ACC112 (cell line): ENCODE measurements at regions not wholly inside any gene's neighbourhood (a gene's known extent, or its start where the extent isn't known, plus 50 kb on each side); places are given as distances from the start of the nearest gene placed in this dataset.

Experiments used
- H2AFZ ChIP-seq: fragments of 200-600 bp; sonication (generic); one replicate; pipeline ENCODE4 v1.6.0; 2017; ENCODE audit warnings: antibody characterized with exemption, low read length; ENCODE audit not compliant: unreplicated experiment
- H3K27ac ChIP-seq: fragments of 200-600 bp; sonication (generic); 2 replicates; pipeline ENCODE4 v1.5.1; 2014; ENCODE audit warnings: low read depth, mild to moderate bottlenecking, antibody characterized with exemption, low read length, moderate library complexity
- H3K27me3 ChIP-seq: fragments of 200-600 bp; sonication (generic); 2 replicates; pipeline ENCODE4 v1.6.1; 2014; ENCODE audit warnings: mild to moderate bottlenecking, antibody characterized with exemption, low read length, moderate library complexity, mixed read lengths; ENCODE audit not compliant: insufficient read depth
- H3K36me3 ChIP-seq: fragments of 200-600 bp; sonication (generic); 2 replicates; pipeline ENCODE4 v1.6.1; 2016; ENCODE audit warnings: mild to moderate bottlenecking, antibody characterized with exemption, low read length, moderate library complexity, mixed read lengths; ENCODE audit not compliant: insufficient read depth
- H3K4me1 ChIP-seq: fragments of 200-600 bp; sonication (generic); one replicate; pipeline ENCODE4 v1.6.1; 2016; ENCODE audit warnings: low read length, mixed read lengths; ENCODE audit not compliant: insufficient read depth, unreplicated experiment, control insufficient read depth
- H3K4me3 ChIP-seq: fragments of 200-600 bp; sonication (generic); 2 replicates; pipeline ENCODE4 v1.5.1; 2014; ENCODE audit warnings: mild to moderate bottlenecking, low read depth, low read length
- H3K79me2 ChIP-seq: fragments of 200-600 bp; sonication (generic); one replicate; pipeline ENCODE4 v1.6.0; 2016; ENCODE audit warnings: low read length; ENCODE audit not compliant: control insufficient read depth, unreplicated experiment, insufficient read depth

GRCh38 chr13:42389041-42389440 is 117.1 kb downstream of the AKAP11 start:
- H3K27ac ChIP-seq: no peak overlapping the region
- H3K4me1 ChIP-seq: no peaks in the 10 kb centered on the region
- H3K4me3 ChIP-seq: no peak overlapping the region
- H3K79me2 ChIP-seq: no peaks in the 10 kb centered on the region
- H3K27me3 ChIP-seq: no peaks in the 10 kb centered on the region
- H2AFZ ChIP-seq: no peak overlapping the region
- H3K36me3 ChIP-seq: no peaks in the 10 kb centered on the region

GRCh38 chr13:42392180-42392579 is 120.2 kb downstream of the AKAP11 start:
- H3K36me3 ChIP-seq: no peaks in the 10 kb centered on the region
- H2AFZ ChIP-seq: no peak overlapping the region
- H3K27me3 ChIP-seq: no peaks in the 10 kb centered on the region
- H3K27ac ChIP-seq: no peak overlapping the region
- no peaks in the 10 kb centered on the region for H3K79me2 ChIP-seq
- H3K4me1 ChIP-seq: no peaks in the 10 kb centered on the region
- H3K4me3 ChIP-seq: no peak overlapping the region

GRCh38 chr13:42392716-42393572 is 121.0 kb downstream of the AKAP11 start:
- no peak overlapping the region for H3K4me3 ChIP-seq
- no peaks in the 10 kb centered on the region for H3K79me2 ChIP-seq
- H3K27me3 ChIP-seq: no peaks in the 10 kb centered on the region
- H3K36me3 ChIP-seq: no peaks in the 10 kb centered on the region
- H3K27ac ChIP-seq: no peak overlapping the region
- H2AFZ ChIP-seq: no peak overlapping the region
- H3K4me1 ChIP-seq: no peaks in the 10 kb centered on the region

- Histone ChIP-seq H3K79me2 (no peaks in the 10 kb centered on the region), H3K27ac (no peak overlapping the region), H3K4me1 (no peaks in the 10 kb centered on the region), H3K4me3 (no peak overlapping the region), H3K36me3 (no peaks in the 10 kb centered on the region), H3K27me3 (no peaks in the 10 kb centered on the region), H2AFZ (no peak overlapping the region)
Observed at GRCh38 chr13:42393573-42394360, 121.8 kb downstream of the AKAP11 start.

- no peaks in the 10 kb centered on the region for H3K79me2 ChIP-seq
- no peak overlapping the region for H2AFZ ChIP-seq
- no peaks in the 10 kb centered on the region for H3K27me3 ChIP-seq
- H3K27ac ChIP-seq: no peak overlapping the region
- H3K4me3 ChIP-seq: no peak overlapping the region
- no peaks in the 10 kb centered on the region for H3K4me1 ChIP-seq
- no peaks in the 10 kb centered on the region for H3K36me3 ChIP-seq
Observed at GRCh38 chr13:42394361-42394708, 122.4 kb downstream of the AKAP11 start.

- Histone ChIP-seq H3K4me3 (no peak overlapping the region), H3K36me3 (no peaks in the 10 kb centered on the region), H3K4me1 (no peaks in the 10 kb centered on the region), H2AFZ (no peak overlapping the region), H3K79me2 (no peaks in the 10 kb centered on the region), H3K27ac (no peak overlapping the region), H3K27me3 (no peaks in the 10 kb centered on the region)
Observed at GRCh38 chr13:42394711-42395085, 122.7 kb downstream of the AKAP11 start.

GRCh38 chr13:42395086-42395821 is 123.3 kb downstream of the AKAP11 start:
- H3K36me3 ChIP-seq: no peaks in the 10 kb centered on the region
- H2AFZ ChIP-seq: no peak overlapping the region
- no peaks in the 10 kb centered on the region for H3K4me1 ChIP-seq

GRCh38 chr13:42396501-42396900 is 124.5 kb downstream of the AKAP11 start:
- H3K79me2 ChIP-seq: no peaks in the 10 kb centered on the region
- H3K4me3 ChIP-seq: no peak overlapping the region
- no peak overlapping the region for H2AFZ ChIP-seq
- no peaks in the 10 kb centered on the region for H3K4me1 ChIP-seq
- peaks cover 4% of the 10 kb centered on the region; the same call in 1 of the 2 replicates for H3K27me3 ChIP-seq
- H3K27ac ChIP-seq: no peak overlapping the region
- H3K36me3 ChIP-seq: no peaks in the 10 kb centered on the region

More at GRCh38 chr13:42395086-42395821, 123.3 kb downstream of the AKAP11 start:
- Histone ChIP-seq H3K27ac (no peak overlapping the region), H3K79me2 (no peaks in the 10 kb centered on the region), H3K4me3 (no peak overlapping the region), H3K27me3 (no peaks in the 10 kb centered on the region)

- no peak overlapping the region for H3K27ac ChIP-seq
- H2AFZ ChIP-seq: no peak overlapping the region
- H3K27me3 ChIP-seq: peaks cover 5% of the 10 kb centered on the region; the same call in 1 of the 2 replicates
- H3K4me3 ChIP-seq: no peak overlapping the region
- no peaks in the 10 kb centered on the region for H3K36me3 ChIP-seq
- no peaks in the 10 kb centered on the region for H3K79me2 ChIP-seq
- H3K4me1 ChIP-seq: no peaks in the 10 kb centered on the region
Observed at GRCh38 chr13:42396901-42397655, 125.1 kb downstream of the AKAP11 start.

GRCh38 chr13:42398533-42398932 is 126.6 kb downstream of the AKAP11 start:
- Histone ChIP-seq H3K36me3 (no peaks in the 10 kb centered on the region), H3K4me3 (no peak overlapping the region), H3K79me2 (no peaks in the 10 kb centered on the region), H3K27ac (no peak overlapping the region), H2AFZ (no peak overlapping the region), H3K4me1 (no peaks in the 10 kb centered on the region), H3K27me3 (peaks cover 6% of the 10 kb centered on the region; the same call in 1 of the 2 replicates)
